ENCODE measurements at regions not wholly inside any gene's neighbourhood (a gene's known extent, or its start where the extent isn't known, plus 50 kb on each side); places are given as distances from the start of the nearest gene placed in this dataset.

DNA sequence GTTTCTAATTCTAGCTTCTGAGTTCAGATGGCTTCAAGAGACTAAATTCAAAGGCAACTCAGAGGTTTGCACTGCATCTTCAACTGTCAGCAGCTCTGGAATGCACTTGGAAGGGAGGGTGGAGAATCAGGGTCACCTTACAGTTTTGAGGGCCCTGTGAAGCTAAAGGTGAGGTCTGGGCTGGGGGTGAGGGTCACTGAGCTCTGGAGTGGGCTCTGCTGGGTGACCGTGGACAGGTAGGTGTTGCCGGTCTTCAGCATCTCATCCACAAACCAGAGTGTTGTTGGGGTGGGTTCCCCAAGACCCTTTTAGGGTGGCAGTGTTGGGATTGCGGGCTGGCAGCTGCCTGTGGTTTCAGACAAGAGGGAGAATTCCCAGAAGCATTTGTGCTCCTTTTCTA is 70.1 kb upstream of the CXCR4 start:
- ChIA-PET POLR2A (interaction anchor here (0.7 kb wide), 1 partner anchor 256 kb away, joined by 3 read pairs; no protein-coding TSS in a partner anchor), SMC1A (ENCODE audit: uncharacterized antibody, unreplicated experiment) (interaction anchor here (1.0 to 4.2 kb wide), 6 partner anchors 8 to 49 kb away, joined by 3 to 17 read pairs (median 4); no protein-coding TSS in a partner anchor), CTCF (interaction anchor here (2.0 kb wide), 1 partner anchor 8 kb away, joined by 5 read pairs; no protein-coding TSS in a partner anchor), RAD21 (ENCODE audit: unreplicated experiment) (interaction anchor here (0.6 kb wide), 1 partner anchor 183 kb away, joined by 3 read pairs; no protein-coding TSS in a partner anchor)
- Histone ChIP-seq H3K27ac (ENCODE audit: control insufficient read depth, insufficient read depth) (no peak overlapping the region), H2AFZ (ENCODE audit: control insufficient read depth, low read depth, low read length) (no peak overlapping the region), H3K79me2 (ENCODE audit: control insufficient read depth, insufficient read depth, low read length) (no peaks in the 10 kb centered on the region), H3K27me3 (replicated peaks in 1 of 2; ENCODE audit: control insufficient read depth in 2 of 2, insufficient read depth in 2 of 2, low read length in 1 of 2) (no peaks in the 10 kb centered on the region; a peak in 2 of 4 replicates), H3K4me2 (ENCODE audit: control insufficient read depth, insufficient read depth) (no peak overlapping the region), H3K9me3 (replicated peaks; ENCODE audit: control insufficient read depth, insufficient read depth, low read length) (no peaks in the 10 kb centered on the region), H3K4me1 (ENCODE audit: control insufficient read depth, insufficient read depth, low read length) (no peaks in the 10 kb centered on the region), H3K4me3 (no peak overlapping the region), H3K36me3 (ENCODE audit: control insufficient read depth in 2 of 2, insufficient read depth in 2 of 2, low read length in 1 of 2) (no peaks in the 10 kb centered on the region), H3K9ac (ENCODE audit: control insufficient read depth, insufficient read depth, low read length) (no peak overlapping the region), H4K20me1 (ENCODE audit: control insufficient read depth, insufficient read depth) (no peaks in the 10 kb centered on the region)
- TF ChIP-seq NFYA (IDR thresholded peaks at IDR 0.05; ENCODE audit: borderline replicate concordance, low read depth, low read length), result no peak
- no peak for TF ChIP-seq ZSCAN29 (IDR thresholded peaks at IDR 0.05)
- FAIRE-seq, result no peak
- in situ Hi-C loops (cut with MboI) (no loop called here), intact Hi-C loops (cut with micrococcal nuclease; ENCODE audit: unreplicated experiment) (no loop called here)
- no peak for ATAC-seq
- WGBS (ENCODE audit: insufficient coverage, insufficient replicate concordance, low lambda C conversion rate, missing lambda C conversion rate), result 49% methylated on average over 3 of the region's 3 CpGs
- no peak for DNase-seq (ENCODE audit: low read depth, low spot score)
- no TSS peak for BruUV-seq (replicated peaks)

DNA sequence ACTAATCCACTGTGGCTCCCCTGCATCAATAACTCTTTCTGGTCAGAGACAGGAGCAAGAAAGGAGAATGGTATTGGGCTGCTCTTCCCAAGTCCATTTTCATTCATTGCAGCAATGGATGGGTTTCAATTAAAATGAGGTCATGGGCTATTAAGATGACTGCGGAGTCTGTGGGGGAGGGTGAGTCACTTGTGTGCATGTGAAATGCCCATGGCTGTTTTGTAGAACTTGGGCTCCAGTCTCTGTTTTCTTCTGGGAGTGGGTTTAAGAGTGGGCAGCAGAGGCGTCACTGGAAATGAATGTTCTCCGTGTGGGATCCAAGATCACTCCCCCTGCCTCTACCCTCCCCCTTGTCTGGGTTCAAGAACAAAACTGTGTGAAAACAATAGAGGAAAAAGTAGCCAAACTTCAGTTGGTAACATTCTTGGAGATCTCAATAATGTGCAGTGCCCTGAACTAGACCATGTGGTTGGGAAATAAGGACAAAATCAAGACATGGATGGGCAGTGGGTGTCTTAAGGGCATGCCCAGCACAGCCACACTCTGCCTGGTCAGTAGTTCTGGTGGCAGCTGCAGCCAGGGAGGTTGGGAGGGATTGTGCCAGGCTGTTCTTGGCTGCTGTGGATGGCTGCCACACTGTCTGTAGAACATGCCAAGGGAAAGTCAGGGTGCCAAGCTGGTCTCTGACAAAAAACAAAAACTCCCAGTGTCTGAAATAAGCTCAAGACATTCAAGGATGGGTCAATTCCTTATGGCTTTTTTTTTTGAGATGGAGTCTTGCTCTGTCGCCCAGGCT is 68.2 kb upstream of the CXCR4 start:
- WGBS (ENCODE audit: insufficient coverage, insufficient replicate concordance, low lambda C conversion rate, missing lambda C conversion rate), result 42% methylated on average over 4 of the region's 4 CpGs
- intact Hi-C loops (cut with micrococcal nuclease; ENCODE audit: unreplicated experiment) (no loop called here), in situ Hi-C loops (cut with MboI) (no loop called here)
- Histone ChIP-seq H3K4me3 (no peak overlapping the region), H3K9ac (ENCODE audit: control insufficient read depth, insufficient read depth, low read length) (no peak overlapping the region), H3K4me2 (ENCODE audit: control insufficient read depth, insufficient read depth) (no peak overlapping the region), H3K27me3 (replicated peaks in 1 of 2; ENCODE audit: control insufficient read depth in 2 of 2, insufficient read depth in 2 of 2, low read length in 1 of 2) (no peaks in the 10 kb centered on the region; a peak in 2 of 4 replicates), H2AFZ (ENCODE audit: control insufficient read depth, low read depth, low read length) (no peak overlapping the region), H4K20me1 (ENCODE audit: control insufficient read depth, insufficient read depth) (no peaks in the 10 kb centered on the region), H3K27ac (ENCODE audit: control insufficient read depth, insufficient read depth) (no peak overlapping the region), H3K4me1 (ENCODE audit: control insufficient read depth, insufficient read depth, low read length) (no peaks in the 10 kb centered on the region), H3K9me3 (replicated peaks; ENCODE audit: control insufficient read depth, insufficient read depth, low read length) (no peaks in the 10 kb centered on the region; the same call in 2 of the 3 replicates), H3K36me3 (ENCODE audit: control insufficient read depth in 2 of 2, insufficient read depth in 2 of 2, low read length in 1 of 2) (no peaks in the 10 kb centered on the region), H3K79me2 (ENCODE audit: control insufficient read depth, insufficient read depth, low read length) (no peaks in the 10 kb centered on the region)
- DNase-seq (ENCODE audit: low read depth, low spot score) (no peak), ATAC-seq (no peak), FAIRE-seq (no peak)
- ChIA-PET SMC1A (ENCODE audit: uncharacterized antibody, unreplicated experiment) (interaction anchor here (0.6 to 1.6 kb wide), 3 partner anchors 10 to 31 kb away, joined by 3 read pairs; no protein-coding TSS in a partner anchor), RAD21 (ENCODE audit: unreplicated experiment) (interaction anchor here (1.1 kb wide), 3 partner anchors 14 to 173 kb away, joined by 3 read pairs; no protein-coding TSS in a partner anchor), CTCF (interaction anchor here (0.9 kb wide), 1 partner anchor 27 kb away, joined by 3 read pairs; no protein-coding TSS in a partner anchor), POLR2A (interaction anchor here (0.9 kb wide), 1 partner anchor 13 kb away, joined by 3 read pairs; no protein-coding TSS in a partner anchor)
- BruUV-seq (replicated peaks), result no TSS peak
- TF ChIP-seq SMARCA5 (IDR thresholded peaks at IDR 0.05), result no peak

Data from GM12878 (cell line).